ENCODE measurements at regions not wholly inside any gene's neighbourhood (a gene's known extent, or its start where the extent isn't known, plus 50 kb on each side); places are given as distances from the start of the nearest gene placed in this dataset.

GRCh38 chr6:50974319-50974718, 155.6 kb downstream of the TFAP2B start:
- Histone ChIP-seq H3K4me3 (no peak overlapping the region), H3K9me3 (ENCODE audit: control insufficient read depth in 4 of 4, insufficient read depth in 3 of 4, low read length in 3 of 4) (no peaks in the 10 kb centered on the region), H3K27me3 (ENCODE audit: control insufficient read depth in 3 of 3, insufficient read depth in 3 of 3, low read length in 2 of 3) (no peaks in the 10 kb centered on the region), H3K4me1 (ENCODE audit: control insufficient read depth in 5 of 5, insufficient read depth in 5 of 5, low read length in 5 of 5) (no peaks in the 10 kb centered on the region), H3K36me3 (ENCODE audit: control insufficient read depth in 4 of 4, insufficient read depth in 4 of 4, low read length in 4 of 4) (no peaks in the 10 kb centered on the region), H3K9ac (ENCODE audit: insufficient read depth in 1 of 2, low read length in 2 of 2) (no peak overlapping the region), H3K27ac (ENCODE audit: low read depth in 1 of 2, low read length in 1 of 2) (no peak overlapping the region)
- DNase-seq (no peak), ATAC-seq (ENCODE audit: insufficient read depth, low FRiP score) (no peak)
- WGBS, 2 donors: 80 to 86% methylated on average over 3 of the region's 3 CpGs
- no peak for TF ChIP-seq CTCF (IDR thresholded peaks at IDR 0.05; ENCODE audit: control extremely low read depth, extremely low read depth)

GRCh38 chr6:50975216-50975615, 156.5 kb downstream of the TFAP2B start:
- Histone ChIP-seq H3K27me3 (ENCODE audit: control insufficient read depth in 3 of 3, insufficient read depth in 3 of 3, low read length in 2 of 3) (no peaks in the 10 kb centered on the region), H3K27ac (ENCODE audit: low read depth in 1 of 2, low read length in 1 of 2) (no peak overlapping the region), H3K4me3 (no peak overlapping the region), H3K9me3 (ENCODE audit: control insufficient read depth in 4 of 4, insufficient read depth in 3 of 4, low read length in 3 of 4) (no peaks in the 10 kb centered on the region), H3K4me1 (ENCODE audit: control insufficient read depth in 5 of 5, insufficient read depth in 5 of 5, low read length in 5 of 5) (no peaks in the 10 kb centered on the region), H3K9ac (ENCODE audit: insufficient read depth in 1 of 2, low read length in 2 of 2) (no peak overlapping the region), H3K36me3 (ENCODE audit: control insufficient read depth in 4 of 4, insufficient read depth in 4 of 4, low read length in 4 of 4) (no peaks in the 10 kb centered on the region)
- TF ChIP-seq CTCF (IDR thresholded peaks at IDR 0.05; ENCODE audit: control extremely low read depth, extremely low read depth): no peak
- ATAC-seq (ENCODE audit: insufficient read depth, low FRiP score) (no peak), DNase-seq (no peak)
- WGBS, 2 donors: 57 to 60% methylated on average over 2 of the region's 2 CpGs

- no peak for TF ChIP-seq CTCF (IDR thresholded peaks at IDR 0.05; ENCODE audit: control extremely low read depth, extremely low read depth)
- ATAC-seq (ENCODE audit: insufficient read depth, low FRiP score) (no peak), DNase-seq (no peak)
- H3K36me3 ChIP-seq (ENCODE audit: control insufficient read depth in 4 of 4, insufficient read depth in 4 of 4, low read length in 4 of 4): no peaks in the 10 kb centered on the region
- 85 to 90% methylated on average over 2 of the region's 2 CpGs for WGBS, 2 donors
- H3K9ac ChIP-seq (ENCODE audit: insufficient read depth in 1 of 2, low read length in 2 of 2): no peak overlapping the region
- no peaks in the 10 kb centered on the region for H3K27me3 ChIP-seq (ENCODE audit: control insufficient read depth in 3 of 3, insufficient read depth in 3 of 3, low read length in 2 of 3)
- no peaks in the 10 kb centered on the region for H3K4me1 ChIP-seq (ENCODE audit: control insufficient read depth in 5 of 5, insufficient read depth in 5 of 5, low read length in 5 of 5)
- H3K27ac ChIP-seq (ENCODE audit: low read depth in 1 of 2, low read length in 1 of 2): no peak overlapping the region
- no peak overlapping the region for H3K4me3 ChIP-seq
- no peaks in the 10 kb centered on the region for H3K9me3 ChIP-seq (ENCODE audit: control insufficient read depth in 4 of 4, insufficient read depth in 3 of 4, low read length in 3 of 4)
Measured at GRCh38 chr6:50976907-50977306, 158.2 kb downstream of the TFAP2B start.

- TF ChIP-seq CTCF (IDR thresholded peaks at IDR 0.05; ENCODE audit: control extremely low read depth, extremely low read depth): no peak
- Histone ChIP-seq H3K9me3 (ENCODE audit: control insufficient read depth in 4 of 4, insufficient read depth in 3 of 4, low read length in 3 of 4) (no peaks in the 10 kb centered on the region), H3K4me1 (ENCODE audit: control insufficient read depth in 5 of 5, insufficient read depth in 5 of 5, low read length in 5 of 5) (no peaks in the 10 kb centered on the region), H3K36me3 (ENCODE audit: control insufficient read depth in 4 of 4, insufficient read depth in 4 of 4, low read length in 4 of 4) (no peaks in the 10 kb centered on the region), H3K9ac (ENCODE audit: insufficient read depth in 1 of 2, low read length in 2 of 2) (no peak overlapping the region), H3K27me3 (ENCODE audit: control insufficient read depth in 3 of 3, insufficient read depth in 3 of 3, low read length in 2 of 3) (no peaks in the 10 kb centered on the region), H3K4me3 (no peak overlapping the region), H3K27ac (ENCODE audit: low read depth in 1 of 2, low read length in 1 of 2) (no peak overlapping the region)
- ATAC-seq (ENCODE audit: insufficient read depth, low FRiP score): no peak
- DNase-seq: no peak
- WGBS, 2 donors: 75 to 78% methylated on average over 1 of the region's 1 CpG
Measured at GRCh38 chr6:50977796-50978195, 159.1 kb downstream of the TFAP2B start.
